NCI-H2171 (cell line): ENCODE measurements at regions not wholly inside any gene's neighbourhood (a gene's known extent, or its start where the extent isn't known, plus 50 kb on each side); places are given as distances from the start of the nearest gene placed in this dataset.

Experiments used
- DNase-seq: peaks from one replicate; lab custom pipeline; 2025; lab: John Stamatoyannopoulos, UW

DNA sequence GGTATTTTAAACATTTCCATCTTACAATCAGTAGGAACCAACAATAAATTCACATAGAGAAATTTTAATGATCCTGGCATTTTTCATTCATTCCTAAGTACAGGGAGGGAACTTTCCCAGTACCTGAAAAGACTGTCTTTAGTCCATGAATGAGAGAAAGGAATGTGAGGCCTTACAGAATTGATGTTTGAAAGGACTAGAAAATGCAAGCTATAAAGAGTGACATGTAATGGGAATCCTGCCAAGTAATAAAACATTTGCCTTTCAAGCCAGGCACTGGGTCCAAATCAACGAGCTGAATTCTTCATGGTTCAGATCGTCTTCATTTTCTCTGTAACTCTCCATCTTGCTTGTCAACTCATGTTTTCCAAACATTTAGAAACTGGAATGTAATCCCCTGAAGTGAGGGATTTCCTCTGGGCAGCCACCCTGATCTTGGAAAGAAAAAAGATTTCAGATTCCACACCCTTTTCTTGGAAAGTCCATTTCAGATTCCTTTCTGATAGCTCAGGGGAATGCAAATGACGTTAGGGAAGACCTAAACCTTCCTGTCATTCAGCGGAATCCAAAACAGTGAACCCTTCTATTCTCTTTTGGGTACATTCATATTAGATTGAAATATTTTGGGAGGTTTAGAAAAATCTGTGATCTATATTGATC, 315.8 kb downstream of the SH3GL2 start:
- no peak for DNase-seq

DNA sequence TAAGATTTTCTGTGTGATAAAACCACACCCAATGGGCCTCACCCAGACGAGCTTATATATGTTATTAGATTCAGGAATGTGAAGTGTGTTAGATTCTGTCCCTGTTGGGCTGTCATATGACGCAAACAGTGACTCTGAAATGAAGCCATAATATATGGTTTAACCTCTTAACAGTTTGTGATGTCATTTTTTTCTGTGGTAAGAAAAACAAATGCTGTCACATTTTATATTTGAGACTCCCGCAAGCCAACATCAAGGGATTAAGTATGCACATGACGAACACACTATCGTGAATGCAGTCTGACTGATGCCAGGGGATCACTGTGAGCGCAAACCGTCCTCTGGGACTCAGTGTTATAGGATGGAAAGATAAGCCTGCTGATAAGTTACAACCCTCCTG, 321.7 kb downstream of the SH3GL2 start:
- DNase-seq, result no peak

DNA sequence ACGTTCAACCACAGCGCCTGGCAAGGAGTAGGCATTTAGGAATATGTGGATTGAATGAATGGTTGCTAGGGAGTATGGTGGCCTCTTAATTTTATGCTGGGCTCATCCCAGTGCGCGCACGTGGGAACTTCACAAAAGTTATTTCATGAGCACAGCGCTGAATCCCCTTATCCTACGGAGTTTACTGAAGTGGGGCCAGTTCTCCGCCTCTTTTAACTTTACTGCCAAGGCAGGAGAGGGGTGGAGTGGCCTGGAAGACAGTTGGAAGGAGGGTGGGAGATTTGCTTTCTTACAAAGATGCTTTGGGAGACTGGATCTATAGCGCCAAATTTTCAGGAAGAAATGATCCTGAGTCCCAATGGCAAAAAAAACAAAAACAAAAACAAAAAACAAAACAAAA, 326.5 kb downstream of the SH3GL2 start:
- no peak for DNase-seq

DNA sequence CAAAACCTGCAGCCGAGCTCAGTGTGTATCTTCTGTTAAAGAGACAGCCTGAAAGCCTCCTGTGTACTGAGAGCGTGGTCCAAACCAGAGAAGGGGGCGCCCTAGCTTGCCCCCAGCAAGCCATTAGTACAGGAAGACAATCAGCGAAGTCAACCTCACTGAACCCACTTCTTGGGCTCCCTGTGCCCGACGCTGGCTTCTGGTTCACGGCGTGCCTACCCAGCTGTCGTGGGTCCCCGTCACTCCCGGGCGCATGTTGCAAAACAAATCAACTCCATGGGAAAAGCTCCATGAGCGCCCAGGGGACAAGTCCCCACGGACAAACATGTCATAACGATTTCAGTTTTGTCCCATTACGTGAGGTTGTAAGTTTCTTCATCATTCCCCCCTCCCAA, 326.9 kb downstream of the SH3GL2 start:
- no peak for DNase-seq

DNA sequence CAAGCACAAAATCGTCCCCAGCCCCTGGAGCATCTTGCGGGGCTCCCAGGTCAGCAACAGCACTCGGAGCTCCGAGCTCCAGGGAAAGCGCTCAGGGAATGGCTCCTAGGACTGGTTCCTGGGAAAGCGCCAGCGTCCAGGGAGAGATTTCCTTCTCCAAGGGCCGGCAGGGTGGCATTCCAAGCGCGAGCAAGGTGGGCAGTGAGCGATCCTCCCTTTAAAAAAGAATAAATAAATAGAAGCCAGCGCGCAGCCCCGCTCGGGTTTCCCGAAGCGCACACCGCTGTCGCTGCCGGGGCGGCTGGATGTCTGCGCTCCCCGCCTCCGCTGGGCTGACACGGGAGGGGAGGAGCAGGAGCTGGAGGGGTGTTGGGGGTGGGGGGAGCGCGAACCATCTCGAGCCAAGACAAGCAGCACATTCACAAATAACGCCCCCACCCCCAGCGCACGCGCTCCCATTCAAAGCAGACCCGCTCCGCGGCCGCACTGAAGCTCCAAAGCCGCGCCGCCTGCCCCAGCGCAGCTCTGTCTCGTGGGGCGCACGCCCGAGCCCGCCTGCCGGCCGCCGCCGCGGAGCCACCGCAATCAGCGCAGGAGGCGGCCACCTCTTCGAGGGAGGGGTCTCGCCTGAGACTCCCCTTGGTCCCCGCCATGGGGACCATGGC, 327.4 kb downstream of the SH3GL2 start:
- DNase-seq, result peak; percentile 8

DNA sequence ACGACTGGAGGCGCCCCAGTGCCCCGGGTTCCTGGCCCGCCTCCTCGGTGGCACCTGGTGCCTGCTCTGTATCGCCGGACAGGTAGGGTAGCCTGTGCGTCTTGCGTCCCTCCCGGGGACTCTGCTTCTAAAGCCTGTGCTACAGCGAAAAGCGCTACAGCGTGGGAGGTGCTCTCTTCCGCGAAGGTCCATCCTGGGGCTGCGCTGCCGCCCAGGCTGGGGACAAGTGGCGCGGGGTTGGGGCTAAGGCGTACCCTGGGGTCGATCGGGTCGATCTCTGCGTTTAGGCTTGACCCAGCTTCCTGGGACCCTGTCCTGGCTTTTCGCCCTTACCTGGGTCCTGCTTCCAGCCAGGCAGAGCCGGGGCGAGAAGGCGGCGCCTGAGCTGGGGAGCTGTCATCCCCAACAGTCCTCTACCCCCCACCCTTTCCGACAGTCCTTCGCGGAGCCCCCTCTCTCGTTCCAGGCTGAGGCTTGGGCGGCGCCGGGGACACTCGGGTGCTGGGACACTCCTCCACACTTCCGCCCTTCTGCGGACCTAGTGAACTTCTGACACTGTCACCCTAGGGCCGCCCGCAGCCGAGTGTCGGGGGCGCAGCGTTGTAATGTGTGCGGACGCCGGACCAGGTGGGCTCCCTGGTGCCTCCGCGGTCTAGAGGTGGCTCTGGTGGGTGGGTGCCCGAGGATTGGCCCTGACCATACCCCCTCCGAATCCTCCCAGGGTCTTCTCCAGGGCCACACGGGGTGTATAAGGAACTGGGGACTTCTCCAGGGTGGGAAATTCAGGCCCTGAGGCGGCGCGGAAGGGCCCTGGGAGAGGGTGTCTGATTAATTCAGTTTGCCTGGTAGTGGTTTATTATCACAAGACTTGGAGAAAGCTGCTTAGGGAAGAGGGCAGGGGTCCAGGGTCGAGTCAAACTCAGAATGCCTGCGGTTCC, 328.2 kb downstream of the SH3GL2 start:
- DNase-seq, result no peak

DNA sequence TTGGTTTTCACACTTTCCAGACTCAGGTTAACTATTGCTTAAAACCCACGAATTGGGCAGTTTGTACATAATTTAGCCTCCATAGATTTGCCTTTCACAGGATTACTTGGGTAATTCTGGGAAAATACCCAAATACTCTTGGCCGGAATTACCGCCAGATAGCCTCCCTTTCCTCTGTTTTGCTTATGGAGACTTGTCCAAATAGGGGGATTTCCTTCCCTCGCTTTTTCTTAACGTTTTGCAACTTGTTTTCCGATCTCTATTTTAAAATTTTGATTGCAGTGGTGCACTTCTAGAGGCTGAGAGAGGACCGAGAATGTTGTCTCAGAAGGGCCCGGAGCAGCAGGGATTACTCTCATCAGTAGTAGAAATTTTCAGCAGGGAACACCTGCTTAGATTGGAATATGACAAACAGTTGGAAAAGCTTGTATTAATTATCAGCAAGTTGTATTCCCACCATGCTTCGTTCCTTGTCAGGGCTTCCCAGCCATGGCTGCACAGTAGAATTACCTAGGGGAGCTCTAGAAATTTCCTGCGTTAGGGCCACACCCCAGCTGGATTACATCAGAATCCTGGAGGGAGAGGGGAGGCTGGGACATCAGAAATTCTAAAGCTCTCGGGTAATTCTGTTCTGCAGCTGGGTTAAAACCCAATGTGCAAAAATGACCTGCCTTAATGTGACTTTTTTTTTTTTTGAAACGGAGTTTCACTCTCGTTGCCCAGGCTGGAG, 329.1 kb downstream of the SH3GL2 start:
- no peak for DNase-seq

DNA sequence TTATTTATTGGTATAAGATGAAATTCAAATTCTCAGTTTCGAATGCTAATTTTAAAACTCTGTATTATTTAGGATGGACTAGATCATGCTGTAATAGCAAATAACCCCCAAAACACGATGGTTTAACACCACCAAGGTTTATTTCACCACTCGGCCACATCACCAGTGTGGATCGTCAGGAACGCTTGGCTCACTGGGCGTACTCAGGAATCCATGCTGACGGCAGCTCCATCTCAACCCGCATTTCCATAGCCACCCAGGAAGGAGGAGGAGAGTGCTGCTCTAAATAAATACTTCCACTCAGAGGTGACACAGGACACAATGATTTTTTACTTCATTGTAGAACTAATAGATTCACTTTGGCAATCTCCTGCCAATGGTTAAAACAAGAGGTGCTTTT, 347.4 kb downstream of the SH3GL2 start:
- no peak for DNase-seq

DNA sequence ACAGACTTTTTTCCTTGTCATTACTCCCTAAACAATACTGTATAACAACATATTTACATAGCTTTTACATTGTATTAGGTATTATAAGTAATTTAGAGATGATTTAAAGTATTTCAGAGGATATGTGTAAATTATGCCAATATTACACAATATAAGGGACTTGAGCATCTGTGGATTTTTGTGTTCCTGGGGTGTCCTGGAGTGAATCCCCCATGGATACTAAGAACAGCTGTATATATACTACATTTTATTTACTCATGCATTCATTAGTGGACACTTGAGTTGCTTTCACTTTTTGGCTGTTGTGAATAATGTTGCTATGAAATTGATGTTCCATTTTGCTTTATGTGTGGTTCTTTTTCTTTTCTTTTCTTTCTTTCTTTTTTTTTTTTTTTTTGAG, 348.8 kb downstream of the SH3GL2 start:
- no peak for DNase-seq

DNA sequence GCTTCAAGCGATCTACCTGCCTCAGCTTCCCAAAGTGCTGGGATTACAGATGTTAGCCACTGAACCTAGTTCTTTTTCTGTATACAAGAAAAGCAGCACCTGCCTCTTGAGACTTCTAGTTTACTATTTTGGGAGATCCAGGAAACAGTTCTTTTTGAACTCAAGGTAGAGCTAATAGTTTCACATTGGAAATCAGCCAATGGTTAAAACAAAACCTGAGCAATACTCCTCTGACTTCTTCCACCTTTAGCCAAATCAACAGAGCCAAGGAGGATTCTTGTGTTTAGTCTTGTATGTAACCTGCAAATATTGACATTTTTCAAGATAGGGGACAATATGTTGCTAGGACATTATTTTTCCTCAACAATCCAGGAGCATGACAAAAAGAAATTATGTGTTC, 349.4 kb downstream of the SH3GL2 start:
- no peak for DNase-seq

DNA sequence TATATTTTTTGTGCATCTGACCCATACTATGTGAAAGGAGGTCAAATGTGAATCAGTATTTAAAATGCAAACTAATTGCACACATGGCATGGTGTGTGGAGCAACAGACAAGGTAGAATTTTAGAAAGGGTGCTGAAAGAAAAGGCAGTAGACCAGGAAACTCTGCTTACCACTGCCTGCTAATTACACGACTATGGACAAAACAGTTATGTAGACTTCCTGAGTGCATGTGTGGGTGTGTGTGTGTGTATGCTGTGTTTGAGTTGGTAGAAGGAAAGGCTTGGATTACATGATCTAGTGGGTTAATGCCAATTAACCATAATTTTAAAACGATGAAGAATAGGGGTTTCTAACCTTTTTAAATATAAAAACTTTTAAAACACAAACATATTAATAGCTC, 349.9 kb downstream of the SH3GL2 start:
- no peak for DNase-seq

DNA sequence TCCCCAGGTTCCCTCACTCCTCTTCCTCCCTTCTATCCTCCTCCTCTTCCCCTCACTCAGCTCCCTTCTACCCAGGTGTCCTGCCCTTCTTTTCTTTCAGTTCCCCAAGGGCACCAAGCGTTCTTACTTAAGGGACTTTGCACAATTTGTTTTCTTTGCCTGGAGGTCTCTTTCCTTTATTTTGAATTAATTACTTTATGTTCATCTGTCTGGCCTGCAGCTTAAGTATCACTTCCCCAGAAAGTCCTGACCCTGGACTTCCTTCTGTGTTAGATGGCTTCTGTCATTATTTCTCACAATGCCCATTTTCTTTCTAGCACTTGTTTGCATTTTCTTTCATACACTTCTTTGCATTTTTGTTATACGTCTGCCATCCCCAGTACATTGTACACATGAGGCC, 350.6 kb downstream of the SH3GL2 start:
- no peak for DNase-seq

DNA sequence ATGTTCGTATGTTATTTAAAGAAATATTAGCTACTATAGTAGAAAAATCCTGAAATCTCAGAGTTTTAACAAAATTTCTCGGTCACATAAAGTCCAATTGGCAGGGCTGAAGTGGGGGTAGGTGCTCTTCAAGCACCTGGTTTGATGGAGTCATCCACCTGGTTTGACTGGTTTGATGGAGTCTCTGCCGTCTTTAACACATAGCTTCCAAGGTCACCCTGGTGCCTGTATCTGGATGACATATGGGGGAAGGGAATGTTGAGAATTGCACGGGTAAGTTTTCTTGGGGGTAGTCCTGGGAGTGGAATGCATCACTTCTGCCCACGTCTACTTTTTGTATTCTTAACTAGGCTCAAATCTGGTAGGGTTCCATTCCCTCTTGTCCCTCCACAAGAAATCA, 351.2 kb downstream of the SH3GL2 start:
- DNase-seq, result no peak

DNA sequence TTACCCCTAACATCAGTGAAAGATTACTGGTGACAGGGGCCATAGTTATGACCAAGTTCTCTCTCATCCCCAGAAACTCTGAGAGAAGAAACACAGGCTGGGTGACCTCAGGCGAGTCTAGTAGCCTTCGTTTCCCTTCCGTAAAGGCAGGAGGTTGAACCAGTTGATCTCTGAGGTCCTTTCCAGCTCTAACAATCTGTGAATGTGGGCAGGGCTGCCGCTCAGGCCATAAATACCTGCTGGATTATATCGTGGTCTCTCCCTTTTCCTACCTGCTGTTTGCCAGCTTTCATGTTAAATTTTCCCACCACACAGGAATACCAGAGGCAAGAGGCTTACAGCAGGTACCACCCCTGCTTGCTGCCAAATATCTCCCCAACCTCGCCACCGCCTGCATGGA, 357.5 kb downstream of the SH3GL2 start:
- DNase-seq, result no peak

DNA sequence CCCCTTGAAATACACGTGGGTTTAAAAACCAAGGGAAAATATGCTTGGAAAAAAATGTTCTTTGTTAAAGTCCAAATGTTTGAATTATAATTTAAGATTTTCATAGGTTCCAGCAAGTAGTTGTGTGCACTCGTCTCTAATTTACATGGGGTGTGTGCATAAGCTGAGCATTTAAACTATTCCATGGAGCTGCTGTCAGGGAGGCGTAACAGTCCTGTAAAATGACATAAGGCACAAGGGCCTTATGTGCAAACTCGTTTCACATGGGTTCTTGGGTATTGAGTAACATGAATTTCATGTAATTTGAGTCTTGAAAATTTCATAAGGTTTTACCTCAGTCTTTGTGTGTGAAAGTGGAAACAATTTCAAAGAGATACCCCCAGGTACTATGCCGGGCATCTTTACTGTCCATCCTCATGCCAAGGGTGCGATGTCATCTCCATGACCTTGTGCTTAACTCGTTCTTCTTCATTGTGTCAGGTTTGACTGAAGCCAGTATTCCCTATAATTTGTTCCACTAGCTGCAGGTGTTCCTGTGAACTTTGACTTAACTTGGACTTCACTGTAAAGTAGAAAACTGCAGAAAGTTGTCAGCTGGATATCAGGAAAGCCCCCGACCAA, 359.3 kb downstream of the SH3GL2 start:
- no peak for DNase-seq

DNA sequence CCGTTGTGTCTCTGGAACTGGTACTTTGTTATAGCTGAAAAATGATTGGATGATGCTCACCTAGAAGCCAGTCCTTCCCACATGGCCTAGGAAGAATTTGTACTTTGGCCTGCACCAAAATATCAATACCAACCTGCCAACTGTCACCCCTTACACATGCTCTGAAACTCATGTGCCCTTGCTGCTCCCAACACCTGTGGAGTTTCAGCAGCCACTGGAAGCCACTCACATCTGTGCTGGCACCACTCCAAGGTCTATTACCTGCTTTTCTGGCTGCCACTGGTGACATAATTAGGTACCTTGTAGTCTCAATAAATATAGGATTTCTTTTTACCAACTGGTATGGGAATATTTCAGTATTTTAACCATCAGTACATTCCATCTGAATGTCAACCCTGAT, 363.6 kb downstream of the SH3GL2 start:
- peak; percentile 33 for DNase-seq

DNA sequence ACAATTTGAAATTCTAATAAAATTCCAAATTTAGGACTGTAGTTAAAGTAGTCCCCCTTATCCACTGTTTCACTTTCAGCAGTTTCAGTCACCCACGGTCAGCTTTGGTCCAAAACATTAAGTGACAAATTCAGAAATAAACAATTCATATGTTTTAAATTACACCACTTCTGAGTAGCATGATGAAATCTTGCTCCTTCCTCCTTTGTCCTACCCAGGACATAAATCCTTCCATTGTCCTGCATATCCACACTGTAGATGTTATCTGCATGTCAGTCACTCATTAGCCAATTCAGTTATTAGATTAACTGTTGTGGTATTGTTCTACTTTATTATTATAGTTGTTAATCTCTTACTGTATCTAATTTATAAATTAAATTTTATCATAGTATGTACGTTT, 376.5 kb downstream of the SH3GL2 start:
- DNase-seq, result no peak

DNA sequence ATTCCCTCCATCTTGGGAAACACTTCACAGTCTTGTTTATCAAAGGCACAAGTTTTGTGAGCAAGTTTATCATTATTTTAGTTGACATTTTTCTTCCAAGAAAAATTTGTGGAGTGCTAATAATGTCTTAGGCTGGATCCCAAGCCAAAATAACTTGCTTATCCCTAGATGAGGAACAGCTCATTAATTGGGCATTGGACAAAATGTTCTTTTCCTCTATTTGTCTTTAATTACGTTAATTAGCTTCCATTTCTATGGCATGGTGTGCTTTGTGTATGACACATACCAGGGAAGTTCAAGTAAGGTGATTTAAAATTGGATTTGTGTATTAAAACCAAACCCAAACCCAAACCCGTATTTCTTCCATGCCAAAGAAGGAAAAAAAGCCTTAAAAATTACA, 379.5 kb downstream of the SH3GL2 start:
- no peak for DNase-seq

DNA sequence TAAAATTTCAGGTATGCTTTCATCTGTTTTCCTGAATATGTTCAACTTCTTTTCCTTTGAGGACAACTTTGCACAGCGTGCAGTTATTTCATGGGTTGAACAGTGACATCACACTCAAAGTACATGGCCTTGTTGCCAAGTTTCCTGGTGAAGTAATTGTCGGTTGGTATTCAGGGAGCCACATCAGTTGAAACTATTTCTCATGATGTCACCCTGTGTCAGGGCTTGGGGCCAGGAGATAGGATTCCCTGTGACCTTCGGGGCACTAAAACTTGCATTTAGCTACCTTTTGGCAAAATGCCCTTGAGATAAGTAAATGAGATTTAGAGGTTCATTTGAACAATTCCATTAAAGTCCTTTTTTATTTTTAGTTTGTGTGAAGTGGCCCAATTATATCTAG, 383.9 kb downstream of the SH3GL2 start:
- no peak for DNase-seq

DNA sequence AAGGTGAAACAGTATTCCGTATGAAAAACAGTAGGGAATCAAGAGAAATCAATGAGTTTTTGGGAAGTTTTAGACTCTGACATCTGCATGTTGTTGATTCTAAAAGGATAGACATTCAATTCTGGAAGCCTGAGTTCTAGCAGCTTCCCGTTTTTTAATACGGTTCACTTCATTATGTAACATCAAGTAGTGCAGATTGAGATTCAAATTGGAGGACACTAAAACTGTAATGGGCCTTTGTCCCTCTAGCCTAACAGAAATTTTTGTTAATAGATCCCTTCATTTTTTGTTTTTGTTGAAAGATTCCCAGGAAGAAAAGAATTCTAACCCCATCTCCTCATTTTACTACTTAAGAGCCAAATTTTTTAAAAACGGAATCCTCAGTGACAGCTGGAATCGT, 384.6 kb downstream of the SH3GL2 start:
- DNase-seq, result no peak

DNA sequence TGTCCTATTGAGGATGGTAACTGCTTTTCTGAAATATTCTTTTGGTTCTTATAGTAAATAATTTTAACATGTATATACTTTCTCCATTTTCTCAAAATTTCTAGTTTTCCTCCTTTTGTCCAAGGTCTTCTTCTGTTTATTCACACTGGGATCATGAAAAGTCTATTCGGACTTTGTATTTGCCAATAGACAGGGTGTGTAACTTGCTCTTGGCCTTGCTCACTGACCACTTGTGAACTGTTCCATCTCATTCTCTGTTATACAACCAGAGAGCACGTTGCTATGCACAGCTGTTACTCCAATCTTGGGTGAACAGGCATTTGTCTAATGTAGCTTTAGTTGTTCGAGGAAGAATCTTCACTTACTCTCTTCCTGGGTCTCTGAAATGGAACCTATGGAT, 388.9 kb downstream of the SH3GL2 start:
- no peak for DNase-seq

DNA sequence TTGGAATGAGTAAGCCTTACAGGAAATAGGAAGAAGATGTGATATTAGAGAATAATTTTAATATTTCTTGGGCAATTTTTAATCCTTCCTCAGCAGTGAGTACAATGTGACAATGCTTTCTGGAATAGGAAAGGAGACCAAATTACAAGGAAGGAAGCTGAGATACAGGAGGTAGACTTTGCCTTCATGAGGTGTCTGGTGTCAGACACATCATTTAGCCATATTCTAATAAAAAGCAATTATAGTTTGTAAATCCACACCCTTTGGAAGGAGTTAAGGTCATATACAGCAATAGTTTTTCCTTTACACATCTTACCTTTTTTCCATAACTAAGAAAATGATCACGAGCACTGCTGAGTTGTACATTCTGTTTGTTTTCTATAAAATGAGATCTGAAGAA, 390.4 kb downstream of the SH3GL2 start:
- DNase-seq, result no peak
